Gastroesophageal sphincter (tissue), 3 donors: ENCODE measurements at regions not wholly inside any gene's neighbourhood (a gene's known extent, or its start where the extent isn't known, plus 50 kb on each side); places are given as distances from the start of the nearest gene placed in this dataset.

ENCODE experiments used
- POLR2A ChIP-seq, 2 donors: fragments of 450-650 bp; IDR thresholded peaks; one replicate each; pipeline ENCODE4 v1.6.1; 2017; ENCODE audit warnings: antibody characterized with exemption in 2 of 2, mild to moderate bottlenecking in 2 of 2, moderate library complexity in 1 of 2
- POLR2AphosphoS5 ChIP-seq: sonication (generic); formaldehyde crosslinking; IDR thresholded peaks from one replicate; pipeline ENCODE4 v1.6.1; 2017; ENCODE audit warnings: antibody characterized with exemption
- TF ChIP-seq, protein P1 (sequence below), 4 experiments: fragments of 200-600 bp in 2 of 4; fragments of 450-650 bp in 2 of 4; sonication (generic) in 1 of 4; IDR thresholded peaks; one replicate each; pipeline ENCODE4 v1.5.1; 2017 to 2019; ENCODE audit warnings: antibody characterized with exemption in 4 of 4, mild to moderate bottlenecking in 2 of 4, moderate library complexity in 2 of 4

DNA sequence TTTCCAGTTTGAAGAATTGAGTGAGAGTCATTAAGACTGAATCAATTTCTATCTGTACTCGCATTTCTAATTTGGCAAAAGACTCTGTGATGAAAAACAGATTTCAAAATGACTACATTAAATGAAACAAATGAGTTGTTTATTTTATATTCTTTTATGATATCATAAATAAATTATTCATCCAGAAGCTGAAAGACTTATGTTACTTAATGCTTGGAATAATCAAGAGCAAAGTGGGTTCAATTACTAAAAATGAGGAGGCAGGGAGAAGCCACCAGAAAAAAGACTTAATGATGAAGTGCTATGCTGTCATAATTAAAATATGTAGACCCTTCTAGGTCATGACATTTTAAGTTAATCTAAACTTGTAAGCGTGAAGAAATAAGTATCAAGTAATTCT is 130.6 kb upstream of the FERMT1 start:
- TF ChIP-seq, protein P1, sequence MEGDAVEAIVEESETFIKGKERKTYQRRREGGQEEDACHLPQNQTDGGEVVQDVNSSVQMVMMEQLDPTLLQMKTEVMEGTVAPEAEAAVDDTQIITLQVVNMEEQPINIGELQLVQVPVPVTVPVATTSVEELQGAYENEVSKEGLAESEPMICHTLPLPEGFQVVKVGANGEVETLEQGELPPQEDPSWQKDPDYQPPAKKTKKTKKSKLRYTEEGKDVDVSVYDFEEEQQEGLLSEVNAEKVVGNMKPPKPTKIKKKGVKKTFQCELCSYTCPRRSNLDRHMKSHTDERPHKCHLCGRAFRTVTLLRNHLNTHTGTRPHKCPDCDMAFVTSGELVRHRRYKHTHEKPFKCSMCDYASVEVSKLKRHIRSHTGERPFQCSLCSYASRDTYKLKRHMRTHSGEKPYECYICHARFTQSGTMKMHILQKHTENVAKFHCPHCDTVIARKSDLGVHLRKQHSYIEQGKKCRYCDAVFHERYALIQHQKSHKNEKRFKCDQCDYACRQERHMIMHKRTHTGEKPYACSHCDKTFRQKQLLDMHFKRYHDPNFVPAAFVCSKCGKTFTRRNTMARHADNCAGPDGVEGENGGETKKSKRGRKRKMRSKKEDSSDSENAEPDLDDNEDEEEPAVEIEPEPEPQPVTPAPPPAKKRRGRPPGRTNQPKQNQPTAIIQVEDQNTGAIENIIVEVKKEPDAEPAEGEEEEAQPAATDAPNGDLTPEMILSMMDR (IDR thresholded peaks at IDR 0.05), result no peak
- no peak for TF ChIP-seq POLR2A (IDR thresholded peaks at IDR 0.05)
- no peak for TF ChIP-seq POLR2AphosphoS5
